H1 (cell line): ENCODE measurements at regions not wholly inside any gene's neighbourhood (a gene's known extent, or its start where the extent isn't known, plus 50 kb on each side); places are given as distances from the start of the nearest gene placed in this dataset.

Experiments
- CTCF ChIA-PET: fragments of 300-600 bp; sonication (Branson Sonifier 250); formaldehyde crosslinking; loops from one replicate; lab custom pipeline; 2021; ENCODE audit not compliant: partially characterized antibody; lab: Charles Lee
- POLR2A ChIA-PET: fragments of 300-600 bp; sonication (Branson Sonifier 250); formaldehyde crosslinking; loops from one replicate; lab custom pipeline; 2021; ENCODE audit warnings: inconsistent platforms; ENCODE audit not compliant: partially characterized antibody; lab: Charles Lee
- DNase-seq, 2 experiments: peaks; one replicate each; pipeline versions ENCODE4 v3.0.0 to v3.0.0-alpha.2; 2010 to 2022; ENCODE audit warnings: low spot score in 2 of 2, low read depth in 1 of 2, mixed read lengths in 1 of 2
- FAIRE-seq: peaks from 2 replicates; lab custom pipeline; 2011; peaks lifted over from hg19 to GRCh38; lab: Jason Lieb, UNC
- H2AFZ ChIP-seq: 2 replicates; pipeline ENCODE4 v1.8.1; 2012; ENCODE audit warnings: low read length, inconsistent platforms
- H2AK5ac ChIP-seq: 2 replicates; pipeline ENCODE4 v1.6.1; 2013; ENCODE audit warnings: low read depth, low read length
- H2BK120ac ChIP-seq: replicated peaks from 2 replicates; pipeline ENCODE3; 2013; ENCODE audit warnings: low read depth, low read length, inconsistent platforms
- H2BK12ac ChIP-seq: 2 replicates; pipeline ENCODE4 v1.6.1; 2013; ENCODE audit warnings: low read depth, low read length
- H2BK15ac ChIP-seq: 2 replicates; pipeline ENCODE4 v1.6.1; 2013; ENCODE audit warnings: low read length
- H2BK20ac ChIP-seq: 2 replicates; pipeline ENCODE4 v1.6.1; 2013; ENCODE audit warnings: low read length
- H2BK5ac ChIP-seq: 2 replicates; pipeline ENCODE4 v1.6.1; 2013; ENCODE audit warnings: low read depth, low read length
- H3K14ac ChIP-seq: 2 replicates; pipeline ENCODE4 v1.6.1; 2013; ENCODE audit warnings: inconsistent platforms; ENCODE audit not compliant: insufficient read length
- H3K18ac ChIP-seq: 2 replicates; pipeline ENCODE4 v1.6.1; 2013; ENCODE audit warnings: low read length; ENCODE audit errors: extremely low read depth
- H3K23ac ChIP-seq: 2 replicates; pipeline ENCODE4 v1.6.1; 2013; ENCODE audit warnings: inconsistent platforms; ENCODE audit not compliant: insufficient read length
- H3K23me2 ChIP-seq: 2 replicates; pipeline ENCODE4 v1.6.1; 2013; ENCODE audit warnings: low read depth, low read length
- H3K27ac ChIP-seq: 2 replicates; pipeline ENCODE4 v1.6.1; 2011; ENCODE audit warnings: low read depth, low read length, inconsistent platforms
- H3K27me3 ChIP-seq, 4 experiments: replicated peaks in 1 of 4; 1 replicate in 1 of 4; 2 replicates in 3 of 4; pipeline versions ENCODE4 v1.6.1 to v1.8.1; 2011 to 2013; ENCODE audit warnings: low read length in 3 of 4, mild to moderate bottlenecking in 3 of 4, inconsistent platforms in 2 of 4, mixed read lengths in 2 of 4, moderate library complexity in 1 of 4; ENCODE audit not compliant: control insufficient read depth in 3 of 4, insufficient read depth in 3 of 4; ENCODE audit errors: extremely low read depth in 1 of 4
- H3K36me3 ChIP-seq, 4 experiments: 2 replicates each; pipeline versions ENCODE4 v1.6.1 to v1.8.1; 2011 to 2013; ENCODE audit warnings: mild to moderate bottlenecking in 4 of 4, low read length in 3 of 4, moderate library complexity in 2 of 4, control low read depth in 1 of 4, inconsistent platforms in 1 of 4; ENCODE audit not compliant: insufficient read depth in 4 of 4, control insufficient read depth in 2 of 4
- H3K4ac ChIP-seq: replicated peaks from 2 replicates; pipeline ENCODE3; 2013; ENCODE audit warnings: low read length, low read depth, mixed read lengths, inconsistent platforms; ENCODE audit not compliant: insufficient read length
- H3K4me1 ChIP-seq, 4 experiments: replicated peaks in 1 of 4; 1 replicate in 1 of 4; 2 replicates in 3 of 4; pipeline versions ENCODE4 v1.6.1 to v1.8.1; 2011 to 2013; ENCODE audit warnings: low read length in 3 of 4, inconsistent platforms in 2 of 4, mixed read lengths in 1 of 4; ENCODE audit not compliant: insufficient read depth in 4 of 4, control insufficient read depth in 3 of 4
- H3K4me2 ChIP-seq, 2 experiments: 2 replicates each; pipeline versions ENCODE4 v1.6.1 to v1.8.1; 2011 to 2013; ENCODE audit warnings: low read depth in 2 of 2, low read length in 2 of 2, control low read depth in 1 of 2, inconsistent platforms in 1 of 2, mild to moderate bottlenecking in 1 of 2; ENCODE audit not compliant: insufficient read depth in 1 of 2
- H3K4me3 ChIP-seq, 4 experiments: fragments of 200-600, 300-600 bp in 1 of 4; sonication (generic), shearing (Covaris generic), sonication (Bioruptor Twin) in 1 of 4; 2 replicates each; pipeline versions ENCODE4 v1.5.1 to v1.8.1; 2011 to 2016; ENCODE audit warnings: low read length in 4 of 4, low read depth in 3 of 4, control low read depth in 2 of 4, inconsistent platforms in 2 of 4, mild to moderate bottlenecking in 2 of 4, mixed read lengths in 1 of 4, moderate library complexity in 1 of 4; ENCODE audit not compliant: insufficient read depth in 2 of 4; ENCODE audit errors: extremely low read depth in 1 of 4
- H3K56ac ChIP-seq: replicated peaks from 2 replicates; pipeline ENCODE3; 2013; ENCODE audit warnings: low read depth, mild to moderate bottlenecking, mixed read lengths, low read length, inconsistent platforms; ENCODE audit not compliant: insufficient read length
- H3K79me1 ChIP-seq: 2 replicates; pipeline ENCODE4 v1.6.1; 2013; ENCODE audit warnings: low read depth, low read length, control low read depth
- H3K79me2 ChIP-seq, 2 experiments: 2 replicates each; pipeline versions ENCODE4 v1.6.1 to v1.8.1; 2012 to 2013; ENCODE audit warnings: low read length in 2 of 2, mild to moderate bottlenecking in 2 of 2, inconsistent platforms in 1 of 2; ENCODE audit not compliant: insufficient read depth in 2 of 2, control insufficient read depth in 1 of 2
- H3K9ac ChIP-seq, 4 experiments: replicated peaks in 1 of 4; 1 replicate in 1 of 4; 2 replicates in 3 of 4; pipeline versions ENCODE4 v1.6.1 to v1.8.1; 2011 to 2013; ENCODE audit warnings: low read depth in 3 of 4, low read length in 3 of 4, control low read depth in 2 of 4, mild to moderate bottlenecking in 2 of 4, moderate library complexity in 2 of 4, inconsistent platforms in 1 of 4; ENCODE audit errors: extremely low read depth in 1 of 4
- H3K9me3 ChIP-seq, 2 experiments: 2 replicates each; pipeline versions ENCODE4 v1.6.1 to v1.8.1; 2012 to 2013; ENCODE audit warnings: mild to moderate bottlenecking in 2 of 2, moderate library complexity in 2 of 2, control low read depth in 1 of 2, inconsistent platforms in 1 of 2, low read depth in 1 of 2, low read length in 1 of 2, mixed read lengths in 1 of 2; ENCODE audit not compliant: insufficient read depth in 2 of 2
- H4K20me1 ChIP-seq, 2 experiments: replicated peaks in 1 of 2; 2 replicates each; pipeline versions ENCODE3 to v1.8.1; 2011 to 2013; ENCODE audit warnings: inconsistent platforms in 2 of 2, low read length in 2 of 2, mild to moderate bottlenecking in 1 of 2; ENCODE audit not compliant: insufficient read depth in 2 of 2, control insufficient read depth in 1 of 2
- H4K5ac ChIP-seq: 2 replicates; pipeline ENCODE4 v1.6.1; 2013; ENCODE audit warnings: low read length, low read depth, mixed read lengths, inconsistent platforms; ENCODE audit not compliant: insufficient read length
- H4K8ac ChIP-seq: 2 replicates; pipeline ENCODE4 v1.8.0; 2013; ENCODE audit warnings: mild to moderate bottlenecking, moderate library complexity, low read length, inconsistent platforms; ENCODE audit not compliant: insufficient read depth; ENCODE audit errors: extremely low read depth
- H4K91ac ChIP-seq: replicated peaks from 2 replicates; pipeline ENCODE3; 2013; ENCODE audit warnings: low read length, mixed read lengths, inconsistent platforms; ENCODE audit not compliant: insufficient read length
- CHD1 ChIP-seq: IDR thresholded peaks from 2 replicates; pipeline ENCODE4 v1.6.1; 2012; ENCODE audit warnings: low read depth, low read length, improper control_type of control experiment
- CTCF ChIP-seq, 3 experiments: IDR thresholded peaks; 1 replicate in 2 of 3; 2 replicates in 1 of 3; pipeline versions ENCODE4 v1.5.1 to v1.6.1; 2011; ENCODE audit warnings: low read length in 3 of 3, mild to moderate bottlenecking in 3 of 3, inconsistent platforms in 2 of 3, low read depth in 1 of 3, moderate library complexity in 1 of 3; ENCODE audit not compliant: insufficient read depth in 1 of 3; ENCODE audit errors: control extremely low read depth in 1 of 3
- RAD21 ChIP-seq, 2 experiments: IDR thresholded peaks in 1 of 2; conservative IDR thresholded peaks in 1 of 2; 2 replicates each; pipeline ENCODE4 v1.6.1; 2011; ENCODE audit warnings: low read depth in 2 of 2, low read length in 2 of 2, improper control_type of control experiment in 1 of 2, inconsistent platforms in 1 of 2, mild to moderate bottlenecking in 1 of 2, moderate library complexity in 1 of 2
- RFX5 ChIP-seq: IDR thresholded peaks from 2 replicates; pipeline ENCODE4 v1.6.1; 2011; ENCODE audit warnings: low read depth, low read length, improper control_type of control experiment, borderline replicate concordance
- WGBS, 2 experiments: shearing (Covaris generic) in 1 of 2; methylation state at CpG; one replicate each; pipeline versions ENCODE4 v1.1.6 to v1.1.7; 2013 to 2015; ENCODE audit warnings: low lambda C conversion rate in 2 of 2, mixed read lengths in 2 of 2, inconsistent platforms in 1 of 2, low coverage in 1 of 2, missing lambda C conversion rate in 1 of 2; ENCODE audit not compliant: insufficient replicate concordance in 2 of 2, insufficient coverage in 1 of 2, insufficient read length in 1 of 2; ENCODE audit errors: extremely low coverage in 1 of 2, missing lambda C conversion rate in 1 of 2; 5-methylcytosine and 5-hydroxymethylcytosine counted together

DNA sequence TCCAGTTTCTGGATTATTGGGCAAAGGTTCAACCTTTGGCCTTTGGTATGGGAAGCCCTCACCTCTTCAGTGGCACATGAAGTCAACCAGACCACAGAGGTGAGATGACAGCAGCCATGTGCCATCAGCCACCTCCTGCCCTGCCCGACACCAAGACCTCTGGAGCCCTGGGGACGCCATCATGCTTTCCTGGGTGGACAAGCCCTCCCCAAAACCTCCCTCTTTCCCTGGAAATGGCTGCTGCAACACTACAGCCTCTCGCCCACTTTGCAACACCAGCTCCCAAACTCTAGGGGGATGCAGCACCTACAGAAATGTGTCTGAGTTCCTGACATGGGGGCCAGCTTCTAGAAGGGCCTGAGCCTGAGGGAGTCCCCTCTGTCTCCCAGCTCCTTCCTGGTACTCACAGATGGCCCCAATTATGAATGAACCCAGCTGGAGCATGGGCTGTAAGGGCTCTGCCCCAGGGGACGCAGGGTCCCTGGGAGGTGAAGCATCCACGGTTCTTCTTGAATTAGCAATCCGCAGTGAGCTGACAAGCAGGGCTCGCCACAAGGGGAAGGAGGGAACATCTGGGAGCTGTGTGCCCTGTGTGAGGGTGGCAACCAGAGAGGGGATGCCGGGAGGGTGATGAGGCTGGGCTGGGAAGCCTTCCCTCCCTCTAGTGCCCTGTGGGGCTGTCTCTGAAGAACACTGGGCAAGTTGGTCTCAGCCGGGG is 268.5 kb upstream of the HDAC4 start:
- H2BK5ac ChIP-seq: no peak overlapping the region
- H2BK120ac ChIP-seq: no peak overlapping the region
- no peaks in the 10 kb centered on the region for H3K4me1 ChIP-seq
- no peak overlapping the region for H3K27ac ChIP-seq
- H2BK15ac ChIP-seq: no peak overlapping the region
- no peak overlapping the region for H4K91ac ChIP-seq
- H3K23ac ChIP-seq: no peak overlapping the region
- no peaks in the 10 kb centered on the region for H3K27me3 ChIP-seq
- no peak for FAIRE-seq
- H3K9me3 ChIP-seq: no peaks in the 10 kb centered on the region; a peak in 1 of 4 replicates
- H2BK12ac ChIP-seq: no peak overlapping the region
- H3K14ac ChIP-seq: no peak overlapping the region
- no peak overlapping the region for H4K8ac ChIP-seq
- no peaks in the 10 kb centered on the region for H4K20me1 ChIP-seq
- 96% methylated on average over 9 of the region's 9 CpGs; no CpG with 5 or more reads in 1 of the 2 experiments for WGBS, 2 experiments
- H3K36me3 ChIP-seq: no peaks in the 10 kb centered on the region
- DNase-seq: no peak
- no peak overlapping the region for H4K5ac ChIP-seq
- H3K9ac ChIP-seq: no peak overlapping the region
- CTCF ChIA-PET: no interaction called here
- no peaks in the 10 kb centered on the region for H3K79me2 ChIP-seq
- POLR2A ChIA-PET: interaction anchor here (0.7 kb wide), 1 partner anchor 356 kb away, joined by 3 read pairs; the partner anchor contains the start of gene NDUFA10
- H3K18ac ChIP-seq: no peak overlapping the region
- H3K4me2 ChIP-seq: no peak overlapping the region
- no peak overlapping the region for H3K56ac ChIP-seq
- H3K23me2 ChIP-seq: no peaks in the 10 kb centered on the region; the same call in 1 of the 2 replicates
- no peaks in the 10 kb centered on the region for H3K79me1 ChIP-seq
- H2BK20ac ChIP-seq: no peak overlapping the region
- H2AK5ac ChIP-seq: no peak overlapping the region
- no peak overlapping the region for H2AFZ ChIP-seq
- no peak for TF ChIP-seq CHD1
- TF ChIP-seq CTCF (IDR thresholded peaks at IDR 0.05; ENCODE audit: control extremely low read depth in 1 of 3, insufficient read depth in 1 of 3, low read depth in 1 of 3, low read length in 3 of 3): peak in 2 of 3 experiments; percentile 2 to 3; a peak in 1 of 4 replicates
- no peak for TF ChIP-seq RFX5
- peak in 1 of 2 experiments; percentile 41; a peak in 3 of 4 replicates for TF ChIP-seq RAD21 (IDR thresholded peaks at IDR 0.05 in 1 of 2, conservative IDR thresholded peaks at IDR 0.05 in 1 of 2; ENCODE audit: low read depth in 2 of 2, low read length in 2 of 2)
- H3K4me3 ChIP-seq: no peak overlapping the region
- H3K4ac ChIP-seq: no peak overlapping the region
